CD14-positive monocyte (primary cell): ENCODE measurements at regions not wholly inside any gene's neighbourhood (a gene's known extent, or its start where the extent isn't known, plus 50 kb on each side); places are given as distances from the start of the nearest gene placed in this dataset.

ENCODE experiments used
- DNase-seq, 3 donors: peaks; one replicate each; pipeline ENCODE4 v3.0.0-alpha.2; 2011 to 2022
- H2AFZ ChIP-seq: 2 replicates; pipeline ENCODE4 v1.6.0; 2012; ENCODE audit warnings: mild to moderate bottlenecking, low read depth, low read length, inconsistent platforms; ENCODE audit not compliant: insufficient read depth, poor library complexity, severe bottlenecking
- H3K27ac ChIP-seq, 2 donors: 1 replicate in 1 of 2; 2 replicates in 1 of 2; pipeline ENCODE4 v1.5.1; 2012 to 2013; ENCODE audit warnings: low read length in 2 of 2, control low read depth in 1 of 2, inconsistent platforms in 1 of 2, low read depth in 1 of 2, mild to moderate bottlenecking in 1 of 2
- H3K27me3 ChIP-seq, 2 donors: one replicate each; pipeline versions ENCODE4 v1.6.0 to v1.6.1; 2011 to 2013; ENCODE audit warnings: low read length in 2 of 2; ENCODE audit not compliant: control insufficient read depth in 2 of 2, insufficient read depth in 2 of 2
- H3K36me3 ChIP-seq, 2 donors: replicated peaks in 1 of 2; 1 replicate in 1 of 2; 2 replicates in 1 of 2; pipeline versions ENCODE4 v1.5.1 to v1.6.1; 2012 to 2013; ENCODE audit warnings: low read length in 2 of 2, control low read depth in 1 of 2, inconsistent platforms in 1 of 2, mild to moderate bottlenecking in 1 of 2; ENCODE audit not compliant: insufficient read depth in 2 of 2, control insufficient read depth in 1 of 2
- H3K4me1 ChIP-seq, 2 donors: 1 replicate in 1 of 2; 2 replicates in 1 of 2; pipeline versions ENCODE4 v1.5.1 to v1.6.1; 2012 to 2013; ENCODE audit warnings: low read length in 2 of 2, control low read depth in 1 of 2, inconsistent platforms in 1 of 2, mild to moderate bottlenecking in 1 of 2, moderate library complexity in 1 of 2; ENCODE audit not compliant: insufficient read depth in 2 of 2, control insufficient read depth in 1 of 2
- H3K4me2 ChIP-seq: replicated peaks from 2 replicates; pipeline ENCODE3; 2012; ENCODE audit warnings: low read length, moderate library complexity, mild to moderate bottlenecking; ENCODE audit not compliant: poor library complexity, severe bottlenecking; ENCODE audit errors: extremely low read depth
- H3K4me3 ChIP-seq, 3 experiments: fragments of 200-600 bp in 1 of 3; sonication (generic) in 1 of 3; replicated peaks in 1 of 3; 1 replicate in 2 of 3; 2 replicates in 1 of 3; pipeline ENCODE4 v1.5.1; 2011 to 2013; ENCODE audit warnings: low read length in 3 of 3, mild to moderate bottlenecking in 3 of 3, control low read depth in 2 of 3, low read depth in 2 of 3, inconsistent platforms in 1 of 3, moderate library complexity in 1 of 3
- H3K79me2 ChIP-seq: 2 replicates; pipeline ENCODE4 v1.6.0; 2012; ENCODE audit warnings: mild to moderate bottlenecking, control low read depth, inconsistent platforms, low read length, moderate library complexity; ENCODE audit not compliant: insufficient read depth
- H3K9ac ChIP-seq: 2 replicates; pipeline ENCODE4 v1.6.0; 2017; ENCODE audit warnings: low read length, mild to moderate bottlenecking; ENCODE audit not compliant: insufficient read depth, poor library complexity, severe bottlenecking
- H3K9me3 ChIP-seq, 2 donors: replicated peaks in 1 of 2; 1 replicate in 1 of 2; 2 replicates in 1 of 2; pipeline versions ENCODE4 v1.5.1 to v1.6.1; 2012 to 2013; ENCODE audit warnings: low read length in 2 of 2, control low read depth in 1 of 2; ENCODE audit not compliant: control insufficient read depth in 1 of 2, insufficient read depth in 1 of 2
- H4K20me1 ChIP-seq: 2 replicates; pipeline ENCODE4 v1.6.0; 2012; ENCODE audit warnings: mild to moderate bottlenecking, low read length, control low read depth, moderate library complexity; ENCODE audit not compliant: insufficient read depth
- H3K27ac Mint-ChIP-seq, 7 donors: one replicate each; pipeline ENCODE4 v1.8.0; 2020; ENCODE audit warnings: mild to moderate bottlenecking in 7 of 7, mixed read lengths in 7 of 7, moderate library complexity in 6 of 7, inconsistent platforms in 2 of 7
- H3K27me3 Mint-ChIP-seq, 3 donors: one replicate each; pipeline ENCODE4 v1.8.0; 2021 to 2022; ENCODE audit warnings: low read depth in 3 of 3, mild to moderate bottlenecking in 3 of 3, mixed read lengths in 3 of 3, moderate library complexity in 3 of 3, inconsistent platforms in 1 of 3
- H3K36me3 Mint-ChIP-seq, 2 donors: one replicate each; pipeline ENCODE4 v1.8.0; 2020; ENCODE audit warnings: mixed read lengths in 2 of 2, inconsistent platforms in 1 of 2, mild to moderate bottlenecking in 1 of 2
- H3K4me1 Mint-ChIP-seq: one replicate; pipeline ENCODE4 v1.8.0; 2020; ENCODE audit warnings: mild to moderate bottlenecking, mixed read lengths
- H3K4me3 Mint-ChIP-seq, 2 donors: one replicate each; pipeline ENCODE4 v1.8.0; 2020; ENCODE audit warnings: mild to moderate bottlenecking in 2 of 2, mixed read lengths in 2 of 2, moderate library complexity in 1 of 2
- H3K9me3 Mint-ChIP-seq, 7 donors: one replicate each; pipeline ENCODE4 v1.8.0; 2020 to 2022; ENCODE audit warnings: mixed read lengths in 7 of 7, mild to moderate bottlenecking in 6 of 7, moderate library complexity in 6 of 7, inconsistent platforms in 2 of 7
- CTCF ChIP-seq: fragments of 200-600 bp; IDR thresholded peaks from one replicate; pipeline ENCODE4 v1.8.0; 2022; ENCODE audit warnings: antibody characterized with exemption, mild to moderate bottlenecking
- WGBS: methylation state at CpG from one replicate; pipeline ENCODE4 v1.1.5; 2013; ENCODE audit warnings: missing lambda C conversion rate; ENCODE audit not compliant: insufficient coverage; 5-methylcytosine and 5-hydroxymethylcytosine counted together
- intact Hi-C, 2 donors: fragments of 100-400 bp; cut with micrococcal nuclease; formaldehyde crosslinking; loops; one replicate each; pipeline versions ENCODE4 v1.15.0 to v1.15.1; 2023

- no peak overlapping the region for H3K27ac ChIP-seq
- peaks cover 2 to 7% (median 3%) of the 10 kb centered on the region in 3 donors for H3K27me3 Mint-ChIP-seq
- H2AFZ ChIP-seq, result no peak overlapping the region
- TF ChIP-seq CTCF, result no peak
- no peak overlapping the region for H3K4me3 Mint-ChIP-seq
- WGBS, result 97% methylated on average over 17 of the region's 17 CpGs
- no peaks in the 10 kb centered on the region for H3K36me3 ChIP-seq
- no peak overlapping the region for H3K4me2 ChIP-seq
- H3K9me3 ChIP-seq, result no peaks in the 10 kb centered on the region
- H3K9me3 Mint-ChIP-seq, result peaks cover 0 to 2% (median 0%) of the 10 kb centered on the region in 7 donors
- H3K27me3 ChIP-seq, result no peaks in the 10 kb centered on the region
- intact Hi-C loops, result no loop called here
- H3K79me2 ChIP-seq, result no peaks in the 10 kb centered on the region
- no peak overlapping the region for H3K27ac Mint-ChIP-seq
- no peak overlapping the region for H3K9ac ChIP-seq
- H3K36me3 Mint-ChIP-seq, result no peaks in the 10 kb centered on the region
- H3K4me1 ChIP-seq, result no peaks in the 10 kb centered on the region
- peaks cover 7% of the 10 kb centered on the region for H3K4me1 Mint-ChIP-seq
- no peaks in the 10 kb centered on the region for H4K20me1 ChIP-seq
- DNase-seq, result no peak
- H3K4me3 ChIP-seq, result no peak overlapping the region
These were observed 88.5 kb upstream of the ANKH start for GRCh38 chr5:14960120-14960462.

GRCh38 chr5:14959399-14960119, 88.0 kb upstream of the ANKH start:
- no peak overlapping the region for H3K4me3 Mint-ChIP-seq
- WGBS, result 100% methylated on average over 1 of the region's 12 CpGs
- H3K4me1 Mint-ChIP-seq, result peaks cover 7% of the 10 kb centered on the region
- H4K20me1 ChIP-seq, result no peaks in the 10 kb centered on the region
- H3K9me3 ChIP-seq, result no peaks in the 10 kb centered on the region
- peaks cover 0 to 2% (median 0%) of the 10 kb centered on the region in 7 donors for H3K9me3 Mint-ChIP-seq
- no peak overlapping the region for H3K4me3 ChIP-seq
- intact Hi-C loops, result loop anchor here (5.0 kb wide), 1 partner anchor 43 kb away; no protein-coding TSS in a partner anchor
- H3K27ac Mint-ChIP-seq, result peak overlapping the region in 1 of 7 donors; percentile 31
- no peaks in the 10 kb centered on the region for H3K36me3 ChIP-seq
- H3K36me3 Mint-ChIP-seq, result no peaks in the 10 kb centered on the region
- H3K79me2 ChIP-seq, result no peaks in the 10 kb centered on the region
- peaks cover 2 to 7% (median 3%) of the 10 kb centered on the region in 3 donors for H3K27me3 Mint-ChIP-seq
- H3K4me1 ChIP-seq, result no peaks in the 10 kb centered on the region
- no peak overlapping the region for H2AFZ ChIP-seq
- no peak overlapping the region for H3K9ac ChIP-seq
- no peak overlapping the region for H3K4me2 ChIP-seq
- H3K27ac ChIP-seq, result no peak overlapping the region
- TF ChIP-seq CTCF, result no peak
- no peaks in the 10 kb centered on the region for H3K27me3 ChIP-seq
- DNase-seq, result no peak
